Ishikawa (cell line): ENCODE measurements at regions not wholly inside any gene's neighbourhood (a gene's known extent, or its start where the extent isn't known, plus 50 kb on each side); places are given as distances from the start of the nearest gene placed in this dataset.

Experiments used
- CEBPB ChIP-seq: IDR thresholded peaks from 2 replicates; pipeline ENCODE4 v1.6.1; 2012
- CREB1 ChIP-seq: IDR thresholded peaks from 2 replicates; pipeline ENCODE4 v1.6.1; 2012; ENCODE audit warnings: low read depth
- EGR1 ChIP-seq: IDR thresholded peaks from 2 replicates; pipeline ENCODE4 v1.6.1; 2012
- EP300 ChIP-seq: IDR thresholded peaks from 2 replicates; pipeline ENCODE4 v1.6.1; 2012; ENCODE audit warnings: borderline replicate concordance
- FOXM1 ChIP-seq: IDR thresholded peaks from 2 replicates; pipeline ENCODE4 v1.6.1; 2012; ENCODE audit warnings: low read depth, borderline replicate concordance
- MAX ChIP-seq: IDR thresholded peaks from 2 replicates; pipeline ENCODE4 v1.6.1; 2012
- NFIC ChIP-seq: IDR thresholded peaks from 2 replicates; pipeline ENCODE4 v1.6.1; 2012
- REST ChIP-seq: IDR thresholded peaks from 2 replicates; pipeline ENCODE4 v1.6.1; 2012; ENCODE audit warnings: low read depth, mild to moderate bottlenecking
- TCF12 ChIP-seq: IDR thresholded peaks from 2 replicates; pipeline ENCODE4 v1.6.1; 2012; ENCODE audit warnings: low read depth
- USF1 ChIP-seq: IDR thresholded peaks from 2 replicates; pipeline ENCODE4 v1.6.1; 2012
- YY1 ChIP-seq: IDR thresholded peaks from 2 replicates; pipeline ENCODE4 v1.6.1; 2012; ENCODE audit warnings: low read depth
- ZBTB7A ChIP-seq: IDR thresholded peaks from 2 replicates; pipeline ENCODE4 v1.6.1; 2012; ENCODE audit warnings: low read depth

GRCh38 chr14:89680156-89680555 is 263.1 kb upstream of the FOXN3 start:
- TF ChIP-seq REST (no peak), NFIC (no peak), CEBPB (no peak), TCF12 (no peak), YY1 (no peak), FOXM1 (no peak), MAX (no peak), EP300 (no peak), CREB1 (no peak), USF1 (no peak), ZBTB7A (no peak), EGR1 (no peak)
